Natural killer cell (primary cell): ENCODE measurements at regions not wholly inside any gene's neighbourhood (a gene's known extent, or its start where the extent isn't known, plus 50 kb on each side); places are given as distances from the start of the nearest gene placed in this dataset.

ENCODE experiments used
- ATAC-seq, 3 donors: fragments of 150-1000 bp in 2 of 3; fragments of 200-7000 bp in 1 of 3; cut with Tn5 transposase; 1 replicate in 1 of 3; 2 replicates in 2 of 3; pipeline ENCODE4 v1.10.0; 2021; ENCODE audit warnings: mild to moderate bottlenecking in 2 of 3, moderate library complexity in 2 of 3
- DNase-seq, 2 donors: peaks; one replicate each; pipeline versions ENCODE4 v3.0.0 to v3.0.0-alpha.2; 2013 to 2021; ENCODE audit warnings: mixed read lengths in 1 of 2
- H3K27ac ChIP-seq: one replicate; pipeline ENCODE4 v1.5.1; 2013; ENCODE audit warnings: mild to moderate bottlenecking, low read length
- H3K27me3 ChIP-seq: one replicate; pipeline ENCODE4 v1.6.1; 2013; ENCODE audit warnings: low read length; ENCODE audit not compliant: control insufficient read depth, insufficient read depth
- H3K36me3 ChIP-seq: one replicate; pipeline ENCODE4 v1.6.1; 2013; ENCODE audit warnings: low read length; ENCODE audit not compliant: control insufficient read depth, insufficient read depth
- H3K4me1 ChIP-seq: one replicate; pipeline ENCODE4 v1.6.1; 2013; ENCODE audit warnings: low read length; ENCODE audit not compliant: control insufficient read depth, insufficient read depth
- H3K4me3 ChIP-seq: one replicate; pipeline ENCODE4 v1.5.1; 2013; ENCODE audit warnings: low read length
- H3K9me3 ChIP-seq: one replicate; pipeline ENCODE4 v1.6.1; 2013; ENCODE audit warnings: low read length; ENCODE audit not compliant: control insufficient read depth, insufficient read depth
- H3K27ac Mint-ChIP-seq, 2 donors: one replicate each; pipeline ENCODE4 v1.8.0; 2022; ENCODE audit warnings: mild to moderate bottlenecking in 2 of 2, mixed read lengths in 2 of 2, moderate library complexity in 1 of 2
- H3K27me3 Mint-ChIP-seq, 2 donors: one replicate each; pipeline ENCODE4 v1.8.0; 2022; ENCODE audit warnings: low read depth in 2 of 2, mixed read lengths in 2 of 2
- H3K36me3 Mint-ChIP-seq: one replicate; pipeline ENCODE4 v1.8.0; 2022; ENCODE audit warnings: mixed read lengths
- H3K4me1 Mint-ChIP-seq, 2 donors: one replicate each; pipeline ENCODE4 v1.8.0; 2022; ENCODE audit warnings: mixed read lengths in 2 of 2
- H3K4me3 Mint-ChIP-seq: one replicate; pipeline ENCODE4 v1.8.0; 2022; ENCODE audit warnings: mild to moderate bottlenecking, moderate library complexity, mixed read lengths
- H3K9me3 Mint-ChIP-seq, 2 donors: one replicate each; pipeline ENCODE4 v1.8.0; 2022; ENCODE audit warnings: mixed read lengths in 2 of 2
- CTCF ChIP-seq: fragments of 200-600 bp; IDR thresholded peaks from one replicate; pipeline ENCODE4 v1.8.0; 2022; ENCODE audit warnings: antibody characterized with exemption
- WGBS: methylation state at CpG from one replicate; pipeline ENCODE4 v1.1.7; 2013; ENCODE audit warnings: missing lambda C conversion rate; ENCODE audit not compliant: insufficient coverage; 5-methylcytosine and 5-hydroxymethylcytosine counted together
- intact Hi-C: fragments of 100-400 bp; cut with micrococcal nuclease; formaldehyde crosslinking; loops from one replicate; pipeline ENCODE4 v1.14.2; 2022

- Mint-ChIP-seq H3K9me3 (peaks cover 2 to 8% of the 10 kb centered on the region in 2 donors), H3K4me1 (no peaks in the 10 kb centered on the region), H3K27me3 (no peaks in the 10 kb centered on the region), H3K4me3 (no peak overlapping the region), H3K36me3 (no peaks in the 10 kb centered on the region), H3K27ac (no peak overlapping the region)
- Histone ChIP-seq H3K36me3 (no peaks in the 10 kb centered on the region), H3K9me3 (no peaks in the 10 kb centered on the region), H3K27ac (no peak overlapping the region), H3K4me1 (no peaks in the 10 kb centered on the region), H3K4me3 (no peak overlapping the region), H3K27me3 (no peaks in the 10 kb centered on the region)
- WGBS = 45% methylated on average over 2 of the region's 2 CpGs
- no peak for ATAC-seq
- DNase-seq = no peak
- intact Hi-C loops = no loop called here
- TF ChIP-seq CTCF = no peak
These were observed 505.6 kb downstream of the STIM2 start for GRCh38 chr4:27366104-27366823.

- WGBS = 89% methylated on average over 1 of the region's 1 CpG
- Histone ChIP-seq H3K4me3 (no peak overlapping the region), H3K27ac (no peak overlapping the region), H3K4me1 (no peaks in the 10 kb centered on the region), H3K9me3 (no peaks in the 10 kb centered on the region), H3K27me3 (no peaks in the 10 kb centered on the region), H3K36me3 (no peaks in the 10 kb centered on the region)
- H3K36me3 Mint-ChIP-seq = no peaks in the 10 kb centered on the region
- intact Hi-C loops = no loop called here
- no peak overlapping the region for H3K27ac Mint-ChIP-seq
- DNase-seq (no peak), ATAC-seq (no peak)
- peaks cover 5 to 6% of the 10 kb centered on the region in 2 donors for H3K9me3 Mint-ChIP-seq
- no peaks in the 10 kb centered on the region for H3K27me3 Mint-ChIP-seq
- H3K4me1 Mint-ChIP-seq = no peaks in the 10 kb centered on the region
- no peak overlapping the region for H3K4me3 Mint-ChIP-seq
- TF ChIP-seq CTCF = no peak
These were observed 508.1 kb downstream of the STIM2 start for GRCh38 chr4:27368781-27369180.

- no peaks in the 10 kb centered on the region for H3K4me1 ChIP-seq
- no peak overlapping the region for H3K27ac Mint-ChIP-seq
- no peaks in the 10 kb centered on the region for H3K36me3 ChIP-seq
- DNase-seq (no peak), ATAC-seq (no peak)
- H3K4me1 Mint-ChIP-seq = no peaks in the 10 kb centered on the region
- intact Hi-C loops = no loop called here
- peaks cover 5 to 14% of the 10 kb centered on the region in 2 donors for H3K9me3 Mint-ChIP-seq
- TF ChIP-seq CTCF = no peak
- no peaks in the 10 kb centered on the region for H3K36me3 Mint-ChIP-seq
- no peaks in the 10 kb centered on the region for H3K27me3 ChIP-seq
- H3K27me3 Mint-ChIP-seq = no peaks in the 10 kb centered on the region
- H3K9me3 ChIP-seq = no peaks in the 10 kb centered on the region
- no CpG with 5 or more reads among the region's 4 CpGs for WGBS
- H3K27ac ChIP-seq = no peak overlapping the region
- no peak overlapping the region for H3K4me3 ChIP-seq
- H3K4me3 Mint-ChIP-seq = no peak overlapping the region
These were observed 521.2 kb downstream of the STIM2 start for GRCh38 chr4:27381815-27382214.

GRCh38 chr4:27387711-27388110 is 527.1 kb downstream of the STIM2 start:
- no peak overlapping the region for H3K4me3 Mint-ChIP-seq
- no peaks in the 10 kb centered on the region for H3K36me3 ChIP-seq
- no peaks in the 10 kb centered on the region for H3K27me3 ChIP-seq
- no peaks in the 10 kb centered on the region for H3K36me3 Mint-ChIP-seq
- H3K27ac ChIP-seq = no peak overlapping the region
- no peak for TF ChIP-seq CTCF
- no peak overlapping the region for H3K4me3 ChIP-seq
- H3K9me3 Mint-ChIP-seq = peaks cover 0 to 9% of the 10 kb centered on the region in 2 donors
- intact Hi-C loops = no loop called here
- DNase-seq = no peak
- H3K27me3 Mint-ChIP-seq = no peaks in the 10 kb centered on the region
- no peaks in the 10 kb centered on the region for H3K4me1 ChIP-seq
- H3K4me1 Mint-ChIP-seq = no peaks in the 10 kb centered on the region
- ATAC-seq = no peak
- H3K9me3 ChIP-seq = no peaks in the 10 kb centered on the region
- H3K27ac Mint-ChIP-seq = no peak overlapping the region
- 74% methylated on average over 1 of the region's 1 CpG for WGBS
